Pulmonary artery endothelial cell (primary cell): ENCODE measurements at regions not wholly inside any gene's neighbourhood (a gene's known extent, or its start where the extent isn't known, plus 50 kb on each side); places are given as distances from the start of the nearest gene placed in this dataset.
A peak's percentile ranks its signal among the peaks of the same experiment; 100 is the strongest.

Experiments used
- DNase-seq: peaks from one replicate; pipeline ENCODE4 v3.0.0-alpha.2; 2011; ENCODE audit warnings: low read depth, low spot score

- no peak for DNase-seq
Observed at GRCh38 chr12:63319936-63320633, 169.1 kb upstream of the AVPR1A start.

- no peak for DNase-seq
Observed at GRCh38 chr12:63319386-63319785, 168.4 kb upstream of the AVPR1A start.

- no peak for DNase-seq
Observed at GRCh38 chr12:63318933-63319332, 167.9 kb upstream of the AVPR1A start.

GRCh38 chr12:63318313-63318712 is 167.3 kb upstream of the AVPR1A start:
- no peak for DNase-seq

- no peak for DNase-seq
Observed at GRCh38 chr12:63317880-63318279, 166.9 kb upstream of the AVPR1A start.

- no peak for DNase-seq
Observed at GRCh38 chr12:63317286-63317846, 166.4 kb upstream of the AVPR1A start.

- no peak for DNase-seq
Observed at GRCh38 chr12:63313139-63313538, 162.1 kb upstream of the AVPR1A start.

GRCh38 chr12:63308671-63309070 is 157.7 kb upstream of the AVPR1A start:
- no peak for DNase-seq

- no peak for DNase-seq
Observed at GRCh38 chr12:63307849-63308248, 156.8 kb upstream of the AVPR1A start.

GRCh38 chr12:63305901-63306875 is 155.2 kb upstream of the AVPR1A start:
- no peak for DNase-seq

- no peak for DNase-seq
Observed at GRCh38 chr12:63304887-63305316, 153.9 kb upstream of the AVPR1A start.

- no peak for DNase-seq
Observed at GRCh38 chr12:63302941-63303536, 152.0 kb upstream of the AVPR1A start.

GRCh38 chr12:63302269-63302940 is 151.4 kb upstream of the AVPR1A start:
- DNase-seq, result no peak

GRCh38 chr12:63301311-63301710 is 150.3 kb upstream of the AVPR1A start:
- no peak for DNase-seq

- DNase-seq, result no peak
Observed at GRCh38 chr12:63298386-63298930, 147.5 kb upstream of the AVPR1A start.

GRCh38 chr12:63294327-63294632 is 143.3 kb upstream of the AVPR1A start:
- DNase-seq, result peak; percentile 90

- no peak for DNase-seq
Observed at GRCh38 chr12:63292471-63293221, 141.6 kb upstream of the AVPR1A start.

- no peak for DNase-seq
Observed at GRCh38 chr12:63276537-63277365, 125.8 kb upstream of the AVPR1A start.

GRCh38 chr12:63266988-63267387 is 116.0 kb upstream of the AVPR1A start:
- DNase-seq, result no peak
